ENCODE measurements at regions not wholly inside any gene's neighbourhood (a gene's known extent, or its start where the extent isn't known, plus 50 kb on each side); places are given as distances from the start of the nearest gene placed in this dataset.
A peak's percentile ranks its signal among the peaks of the same experiment; 100 is the strongest.

DNA sequence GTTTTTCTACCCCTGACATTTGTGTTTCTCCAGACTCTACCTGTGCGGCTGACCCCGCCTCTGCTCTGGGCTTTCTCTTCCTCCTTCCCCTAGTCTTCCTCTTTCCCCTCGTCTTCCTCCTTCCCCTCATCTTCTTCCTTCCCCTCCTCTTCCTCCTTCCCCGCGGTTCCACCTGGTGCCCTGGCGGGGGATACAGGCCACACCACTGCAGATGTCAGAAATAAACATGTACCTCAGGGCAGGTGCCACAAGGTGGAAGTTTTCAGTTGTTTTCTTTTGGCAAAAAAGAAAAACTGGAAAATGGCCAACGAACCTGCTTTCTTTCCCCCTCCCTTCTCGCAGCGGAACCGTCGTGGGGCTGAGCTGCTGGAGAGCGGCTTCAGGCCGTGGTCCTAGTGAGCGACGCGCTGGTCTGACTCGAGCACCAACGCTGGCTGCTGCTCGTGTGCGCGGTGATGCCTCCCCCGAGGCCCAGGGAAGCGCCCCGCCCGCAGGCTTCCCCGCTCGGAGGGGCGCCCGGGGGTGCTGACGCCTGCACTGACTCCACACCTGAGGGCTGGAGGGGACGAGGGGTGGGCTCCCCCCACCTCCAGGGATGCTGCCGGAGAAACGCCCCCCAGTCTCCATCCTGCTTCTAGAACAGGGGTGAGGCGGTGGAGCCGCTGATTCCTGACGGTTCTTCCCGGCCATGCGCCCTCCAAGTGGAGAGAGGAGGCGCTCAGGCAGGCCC lies 83.7 kb upstream of the ZNF516 start:
- TF ChIP-seq CTCF (IDR thresholded peaks at IDR 0.05; ENCODE audit: insufficient read depth, low read depth, low read length) = no peak
- TF ChIP-seq EZH2 (IDR thresholded peaks at IDR 0.05; ENCODE audit: insufficient read depth, low read length) = peak; percentile 30

Data from astrocyte (in vitro differentiated cells and primary cell).